Fibroblast of upper back skin (primary cell): ENCODE measurements at regions not wholly inside any gene's neighbourhood (a gene's known extent, or its start where the extent isn't known, plus 50 kb on each side); places are given as distances from the start of the nearest gene placed in this dataset.
"Not testable (repeated sequence)": the region's sequence is repeated elsewhere in the genome, so short reads cannot be mapped to it uniquely, and the experiment has no call there.

Experiments
- DNase-seq: peaks from one replicate; pipeline ENCODE4 v3.0.0-alpha.2; 2013

- DNase-seq, result no peak
Measured at GRCh38 chr13:94902722-94903407, 190.5 kb upstream of the SOX21 start.

- no peak for DNase-seq
Measured at GRCh38 chr13:94901070-94901469, 188.7 kb upstream of the SOX21 start.

- DNase-seq, result no peak
Measured at GRCh38 chr13:94896719-94897317, 184.5 kb upstream of the SOX21 start.

GRCh38 chr13:94896238-94896637, 183.9 kb upstream of the SOX21 start:
- no peak for DNase-seq

DNA sequence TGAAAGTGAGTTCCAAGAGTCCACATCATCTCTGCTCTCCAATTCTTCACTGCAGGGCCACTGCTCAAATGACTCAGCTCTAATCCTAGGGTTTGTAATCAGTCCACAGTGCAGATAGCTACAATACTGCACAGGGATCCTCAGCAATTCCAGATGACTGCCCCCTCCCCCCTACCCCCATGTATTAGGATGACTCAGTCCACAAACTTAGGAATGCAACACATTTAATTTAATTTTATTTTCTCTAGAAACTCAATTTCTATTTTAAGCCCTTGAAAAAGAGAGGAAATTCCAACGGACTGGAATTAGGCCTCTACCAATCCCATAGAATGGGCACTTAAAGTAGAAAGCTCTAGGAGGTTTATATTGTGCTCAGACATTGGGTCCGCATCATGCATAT, 173.8 kb upstream of the SOX21 start:
- DNase-seq, result peak; percentile 89

GRCh38 chr13:94880463-94880862, 168.1 kb upstream of the SOX21 start:
- no peak for DNase-seq

GRCh38 chr13:94878602-94879165, 166.3 kb upstream of the SOX21 start:
- no peak for DNase-seq

DNA sequence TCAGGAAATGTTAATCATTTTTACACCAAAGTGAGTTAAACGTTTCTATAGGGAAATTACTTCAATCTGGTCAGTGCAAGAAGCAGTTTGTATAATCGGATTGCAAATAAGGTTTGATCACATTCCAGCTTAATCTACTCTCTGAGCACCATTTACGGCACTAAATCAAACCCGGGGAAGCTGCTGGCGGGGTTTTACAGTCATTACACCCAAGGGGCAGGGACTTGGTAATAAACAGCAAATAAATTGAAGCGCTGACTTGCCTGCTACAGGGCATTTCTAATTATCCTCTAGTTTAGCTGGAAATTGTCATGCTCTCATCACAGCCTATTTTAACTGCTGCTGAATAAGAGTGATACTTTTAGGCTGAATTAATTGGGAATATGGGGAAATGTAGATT, 152.1 kb upstream of the SOX21 start:
- DNase-seq, result no peak

- peak; percentile 6 for DNase-seq
Measured at GRCh38 chr13:94860981-94861407, 148.6 kb upstream of the SOX21 start.

GRCh38 chr13:94859811-94860210, 147.5 kb upstream of the SOX21 start:
- no peak for DNase-seq

DNA sequence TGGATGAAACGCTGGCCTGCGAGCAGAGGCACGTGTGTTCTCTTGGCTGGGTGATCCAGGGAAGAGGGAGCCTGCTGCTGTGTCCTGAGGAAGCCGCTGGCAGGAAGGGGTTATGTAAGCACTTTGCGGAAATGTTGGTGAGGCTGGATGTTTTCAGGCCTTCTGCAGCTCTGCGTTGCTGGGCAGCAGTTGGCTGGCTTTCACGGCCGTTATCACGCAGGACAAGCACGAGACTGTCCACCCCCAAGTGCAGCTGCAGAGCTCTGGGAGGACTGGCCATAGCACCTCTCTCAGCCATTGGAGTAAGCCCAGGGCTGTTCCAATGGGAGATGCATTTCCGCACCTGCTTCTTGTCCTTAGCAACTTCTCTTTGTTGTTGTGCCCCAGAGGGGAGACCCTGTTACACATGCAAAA, 146.9 kb upstream of the SOX21 start:
- DNase-seq, result no peak

DNA sequence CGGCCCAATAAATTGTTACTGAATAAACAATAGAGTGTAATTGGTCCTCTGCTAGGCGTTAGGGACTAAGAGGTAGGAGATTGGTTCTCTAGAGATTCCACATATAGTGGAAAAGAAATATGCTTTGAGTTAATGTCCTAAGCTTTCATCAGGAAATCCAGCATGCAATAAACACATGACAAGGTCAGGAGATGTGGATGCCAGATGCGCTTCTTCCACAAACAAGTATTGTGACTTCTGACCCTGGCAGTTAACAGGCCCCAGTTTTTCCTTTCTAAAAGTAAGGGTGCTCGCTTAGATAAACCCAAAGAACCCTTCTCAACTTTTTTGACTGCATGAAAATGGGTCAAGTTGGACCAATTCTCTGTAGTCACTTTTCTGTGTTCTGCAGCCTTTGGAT, 146.5 kb upstream of the SOX21 start:
- DNase-seq, result no peak

DNA sequence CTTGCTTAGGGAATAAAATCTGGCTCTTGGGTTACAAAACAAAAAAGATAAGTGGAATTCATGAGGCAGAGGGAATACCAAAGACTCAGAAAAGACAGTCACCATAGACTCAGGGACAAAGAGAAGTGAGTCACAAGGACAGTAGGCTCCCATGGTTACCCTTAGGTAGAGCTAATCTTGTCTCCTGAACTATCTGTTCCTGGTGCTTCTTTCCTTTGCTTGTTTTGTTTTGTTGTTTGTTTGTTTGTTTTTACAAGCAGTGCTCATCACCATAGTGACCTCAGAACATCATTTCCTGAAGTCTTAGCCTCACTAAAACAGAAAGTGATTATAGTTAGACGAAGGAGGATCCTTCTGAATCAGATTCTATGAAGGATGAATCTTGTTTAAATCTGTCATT, 142.3 kb upstream of the SOX21 start:
- DNase-seq, result no peak

GRCh38 chr13:94851576-94851975, 139.2 kb upstream of the SOX21 start:
- DNase-seq, result no peak

DNA sequence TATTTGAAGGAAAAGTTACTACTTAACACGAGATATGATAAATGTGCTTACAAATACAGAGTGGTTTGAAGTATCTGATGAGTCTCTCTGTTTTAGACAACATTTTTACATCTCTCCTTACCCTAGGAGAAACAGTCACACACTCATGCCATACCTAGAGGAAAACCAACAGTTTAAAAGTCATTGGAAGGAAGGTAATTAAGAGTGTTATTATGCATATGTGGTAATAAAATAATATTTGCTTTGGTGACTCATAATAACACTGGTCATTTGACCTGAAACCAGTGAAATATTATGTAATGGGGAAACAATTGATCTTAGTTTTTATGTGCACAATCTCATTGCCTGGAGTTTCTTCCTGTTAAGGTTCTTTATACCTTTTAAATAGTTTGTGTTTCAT, 136.9 kb upstream of the SOX21 start:
- DNase-seq, result no peak

DNA sequence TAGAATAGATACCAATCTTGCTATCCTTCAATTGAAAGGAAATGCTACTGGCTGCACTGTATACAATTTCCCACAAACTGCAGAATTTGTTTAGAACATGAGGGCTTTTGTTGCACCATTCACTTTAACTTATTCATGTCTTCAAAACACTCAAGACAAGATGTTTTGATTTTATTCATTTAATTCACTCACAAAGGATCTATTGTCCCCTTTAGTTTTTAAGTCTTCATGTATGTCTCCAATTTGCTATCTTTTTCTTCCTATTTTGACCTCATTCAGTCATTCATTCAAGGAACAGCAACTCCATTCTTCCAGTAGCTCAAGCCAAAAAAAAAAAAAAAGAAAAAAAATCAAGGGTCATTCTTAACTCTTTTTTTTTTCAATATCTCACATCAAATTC, 130.6 kb upstream of the SOX21 start:
- DNase-seq, result no peak

DNA sequence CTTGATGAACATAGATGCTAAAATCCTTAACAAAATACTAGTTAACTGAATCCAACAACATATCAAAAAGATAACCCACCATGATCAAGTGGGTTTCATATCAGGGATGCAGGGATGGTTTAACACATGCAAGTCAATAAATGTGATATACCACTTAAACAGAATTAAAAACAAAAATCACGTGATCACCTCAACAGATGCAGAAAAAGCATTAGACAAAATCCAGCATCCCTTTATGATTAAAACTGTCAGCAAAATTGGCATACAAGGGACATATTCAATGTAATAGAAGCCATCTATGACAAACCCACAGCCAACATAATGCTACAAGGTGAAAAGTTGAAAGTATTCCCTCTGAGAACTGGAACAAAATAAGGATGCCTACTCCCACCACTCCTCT, 124.7 kb upstream of the SOX21 start:
- DNase-seq, result not testable (repeated sequence)

DNA sequence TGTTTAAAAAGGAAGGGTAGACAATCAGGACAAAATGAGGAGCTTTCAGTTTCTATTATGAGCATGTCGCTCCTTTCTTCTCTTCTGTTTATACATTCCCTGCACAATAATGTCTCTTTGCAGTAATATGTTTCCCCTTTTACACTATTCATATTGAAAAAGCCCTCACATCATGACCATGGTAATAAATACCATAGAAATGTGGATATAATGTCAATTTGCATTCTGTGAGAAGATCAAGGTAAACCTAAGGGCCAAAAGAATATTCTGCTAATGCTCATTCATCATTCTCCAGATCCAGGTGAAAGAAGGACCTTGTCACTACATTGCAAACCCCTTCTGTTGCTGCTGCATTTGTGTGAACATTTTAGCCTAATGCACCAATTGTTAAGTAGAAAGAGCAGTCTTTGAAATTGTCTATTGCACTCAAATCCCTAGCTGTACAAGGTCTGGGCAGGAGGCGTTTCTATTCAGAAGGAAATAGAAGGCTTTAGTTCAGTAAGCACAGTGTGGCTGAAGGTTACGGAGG, 117.6 kb upstream of the SOX21 start:
- DNase-seq, result no peak

DNA sequence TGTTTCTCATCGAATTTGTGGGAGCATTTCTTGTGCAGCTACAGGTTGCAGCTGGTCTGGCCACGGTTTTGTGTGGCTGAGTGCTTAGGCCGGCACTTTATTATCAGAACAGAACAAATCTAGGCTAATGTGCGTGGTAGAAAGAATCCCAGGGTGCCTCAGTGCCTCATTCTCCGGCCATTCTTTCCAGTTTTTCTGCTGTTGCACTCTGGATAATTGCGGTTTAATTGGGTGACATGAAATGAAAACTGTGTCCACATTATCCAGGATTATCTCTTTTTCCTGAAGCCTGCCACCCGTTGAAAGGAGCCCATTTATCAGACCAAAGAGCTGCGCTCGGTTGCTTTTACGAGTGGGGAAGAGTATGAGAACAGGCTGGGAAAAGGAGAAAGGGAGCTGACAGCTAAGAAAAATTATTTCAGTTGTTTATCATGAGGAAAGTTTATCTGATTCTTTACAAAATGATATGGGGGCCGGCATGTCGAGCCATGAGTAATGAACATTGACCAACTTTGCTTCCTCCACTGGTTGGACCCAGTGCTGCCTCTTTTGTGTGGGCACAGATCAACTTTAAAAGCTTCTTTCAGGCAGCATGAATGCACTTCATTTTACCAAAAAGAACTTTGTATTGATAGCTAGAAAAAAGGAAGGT, 117.0 kb upstream of the SOX21 start:
- no peak for DNase-seq

DNA sequence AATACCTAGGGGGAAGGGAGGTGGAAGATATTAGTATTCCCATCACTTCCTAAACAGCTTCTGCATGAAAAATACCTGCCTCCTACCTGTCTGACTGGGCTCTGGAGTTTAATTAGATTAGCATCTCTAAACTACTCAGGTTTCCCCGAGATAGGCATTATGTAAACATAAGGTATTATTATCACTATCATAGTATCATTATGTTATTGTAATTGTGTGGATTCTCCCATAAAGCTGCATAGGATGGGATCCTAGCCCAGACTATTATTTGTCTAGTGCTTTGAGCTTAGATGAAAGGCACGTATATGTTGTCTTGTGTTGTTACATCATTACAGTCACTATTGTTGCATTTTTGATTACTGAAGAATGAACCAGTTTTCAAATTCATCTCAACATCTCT, 115.2 kb upstream of the SOX21 start:
- no peak for DNase-seq

DNA sequence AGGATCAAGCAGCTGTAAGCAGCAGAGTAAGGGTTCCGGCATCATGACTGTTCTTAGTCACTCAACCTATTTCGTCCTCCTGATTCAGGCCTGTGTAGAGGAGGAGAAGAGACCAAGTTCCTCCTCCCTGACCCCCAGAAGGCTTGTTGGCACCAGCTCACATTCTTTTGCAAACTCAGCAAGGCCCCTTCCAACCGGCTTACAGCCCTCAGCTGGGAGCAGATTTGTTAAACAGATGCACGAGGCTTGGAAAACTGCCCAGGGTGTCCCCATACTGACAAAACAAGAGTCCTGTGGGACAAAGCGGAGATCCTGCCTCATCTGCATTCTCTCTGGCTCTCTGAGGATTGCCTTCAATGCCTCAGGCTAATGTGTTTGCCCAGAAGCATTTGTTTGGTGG, 113.2 kb upstream of the SOX21 start:
- peak; percentile 24 for DNase-seq

DNA sequence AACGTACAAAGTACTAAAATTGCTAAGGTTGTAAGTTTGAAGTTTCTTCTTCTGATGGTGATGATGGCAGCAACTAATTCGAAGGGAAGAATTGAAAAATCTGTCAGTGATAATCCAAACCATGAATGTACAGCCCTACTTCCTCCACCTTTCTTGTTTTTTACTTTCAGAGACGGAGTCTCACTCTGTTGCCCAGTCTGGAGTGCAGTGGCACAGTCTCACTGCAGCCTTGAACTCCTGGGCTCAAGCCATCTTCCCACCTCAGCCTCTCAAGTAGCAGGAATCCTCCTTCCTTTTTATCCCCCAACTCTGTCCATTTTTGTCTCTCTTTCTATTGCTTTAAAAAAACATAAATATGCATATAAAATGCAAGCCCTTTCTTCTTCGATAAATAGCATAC, 112.3 kb upstream of the SOX21 start:
- no peak for DNase-seq

- no peak for DNase-seq
Measured at GRCh38 chr13:94822356-94822755, 110.0 kb upstream of the SOX21 start.

- DNase-seq, result no peak
Measured at GRCh38 chr13:94816256-94816655, 103.9 kb upstream of the SOX21 start.
